ENCODE measurements at regions not wholly inside any gene's neighbourhood (a gene's known extent, or its start where the extent isn't known, plus 50 kb on each side); places are given as distances from the start of the nearest gene placed in this dataset.
"Not testable (repeated sequence)": the region's sequence is repeated elsewhere in the genome, so short reads cannot be mapped to it uniquely, and the experiment has no call there.

GRCh38 chr1:88514544-88515060 is 169.5 kb upstream of the PKN2 start:
- Mint-ChIP-seq H3K9me3 (no peaks in the 10 kb centered on the region), H3K36me3 (ENCODE audit: low read depth) (no peaks in the 10 kb centered on the region), H3K27ac (no peak overlapping the region), H3K4me3 (no peak overlapping the region), H3K4me1 (ENCODE audit: low read depth) (no peaks in the 10 kb centered on the region), H3K27me3 (peaks cover 8% of the 10 kb centered on the region)
- no peak for ATAC-seq
- POLR2A ChIA-PET, result no interaction called here
- TF ChIP-seq CTCF (IDR thresholded peaks at IDR 0.05), result no peak
- CTCF ChIA-PET, result no interaction called here
- DNase-seq, result no peak
- intact Hi-C loops (cut with micrococcal nuclease), result no loop called here

- H3K27ac Mint-ChIP-seq; H3K9me3 Mint-ChIP-seq; ATAC-seq; H3K36me3 Mint-ChIP-seq (ENCODE audit: low read depth); intact Hi-C loops (cut with micrococcal nuclease); POLR2A ChIA-PET; DNase-seq; H3K4me3 Mint-ChIP-seq; H3K27me3 Mint-ChIP-seq; CTCF ChIA-PET; H3K4me1 Mint-ChIP-seq (ENCODE audit: low read depth): not testable (repeated sequence)
These were observed 166.6 kb upstream of the PKN2 start for GRCh38 chr1:88517499-88517898.

GRCh38 chr1:88519156-88519555 is 164.9 kb upstream of the PKN2 start:
- no peak for ATAC-seq
- Mint-ChIP-seq H3K4me3 (no peak overlapping the region), H3K27me3 (peaks cover 5% of the 10 kb centered on the region), H3K27ac (no peak overlapping the region), H3K9me3 (no peaks in the 10 kb centered on the region), H3K36me3 (ENCODE audit: low read depth) (no peaks in the 10 kb centered on the region), H3K4me1 (ENCODE audit: low read depth) (no peaks in the 10 kb centered on the region)
- CTCF ChIA-PET, result no interaction called here
- DNase-seq, result no peak
- POLR2A ChIA-PET, result no interaction called here
- intact Hi-C loops (cut with micrococcal nuclease), result no loop called here
- TF ChIP-seq CTCF (IDR thresholded peaks at IDR 0.05), result no peak

- Mint-ChIP-seq H3K27me3 (peaks cover 2% of the 10 kb centered on the region), H3K9me3 (no peaks in the 10 kb centered on the region), H3K4me3 (no peak overlapping the region), H3K4me1 (ENCODE audit: low read depth) (no peaks in the 10 kb centered on the region), H3K27ac (no peak overlapping the region), H3K36me3 (ENCODE audit: low read depth) (no peaks in the 10 kb centered on the region)
- TF ChIP-seq CTCF (IDR thresholded peaks at IDR 0.05), result no peak
- POLR2A ChIA-PET, result no interaction called here
- no peak for ATAC-seq
- CTCF ChIA-PET, result no interaction called here
- intact Hi-C loops (cut with micrococcal nuclease), result no loop called here
- no peak for DNase-seq
These were observed 160.1 kb upstream of the PKN2 start for GRCh38 chr1:88523854-88524528.

GRCh38 chr1:88526456-88526855 is 157.6 kb upstream of the PKN2 start:
- no peak for ATAC-seq
- DNase-seq, result no peak
- Mint-ChIP-seq H3K27ac (no peak overlapping the region), H3K27me3 (peaks cover 2% of the 10 kb centered on the region), H3K4me3 (no peak overlapping the region), H3K36me3 (ENCODE audit: low read depth) (no peaks in the 10 kb centered on the region), H3K9me3 (no peaks in the 10 kb centered on the region), H3K4me1 (ENCODE audit: low read depth) (no peaks in the 10 kb centered on the region)
- POLR2A ChIA-PET, result no interaction called here
- intact Hi-C loops (cut with micrococcal nuclease), result no loop called here
- CTCF ChIA-PET, result no interaction called here
- no peak for TF ChIP-seq CTCF (IDR thresholded peaks at IDR 0.05)

Data from activated CD8-positive, alpha-beta T cell treated with anti-CD3 and anti-CD28 coated beads for 36 hours (primary cell).